ENCODE measurements at regions not wholly inside any gene's neighbourhood (a gene's known extent, or its start where the extent isn't known, plus 50 kb on each side); places are given as distances from the start of the nearest gene placed in this dataset.

- TF ChIP-seq CTCF (IDR thresholded peaks at IDR 0.05; ENCODE audit: control insufficient read depth, extremely low read depth, insufficient read depth): no peak
- DNase-seq (ENCODE audit: low read depth): no peak
- H3K4me3 ChIP-seq (ENCODE audit: low read depth, low read length): no peak overlapping the region
These were observed 182.2 kb upstream of the GSC start for GRCh38 chr14:94952097-94952496.

GRCh38 chr14:94946244-94946643, 176.3 kb upstream of the GSC start:
- H3K4me3 ChIP-seq (ENCODE audit: low read depth, low read length): no peak overlapping the region
- DNase-seq (ENCODE audit: low read depth): no peak
- no peak for TF ChIP-seq CTCF (IDR thresholded peaks at IDR 0.05; ENCODE audit: control insufficient read depth, extremely low read depth, insufficient read depth)

DNA sequence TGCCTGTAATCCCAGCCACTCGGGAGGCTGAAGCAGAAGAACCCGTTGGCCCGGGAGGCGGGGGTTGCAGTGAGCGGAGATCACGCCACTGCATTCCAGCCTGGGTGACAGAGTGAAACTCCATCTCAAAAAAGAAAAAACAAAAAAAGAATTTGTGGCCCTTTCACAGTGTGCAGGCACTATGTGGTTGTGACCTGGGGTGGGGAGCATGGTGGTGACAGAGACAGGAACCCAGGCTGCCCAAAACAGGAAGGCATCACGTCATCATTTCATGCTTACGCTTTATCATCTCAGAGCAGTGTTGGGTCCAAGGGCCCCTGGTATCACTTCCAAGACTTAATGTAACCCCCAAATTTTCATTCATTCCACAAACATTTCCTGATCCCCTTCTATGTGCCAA, 175.7 kb upstream of the GSC start:
- no peak for DNase-seq (ENCODE audit: low read depth)
- no peak overlapping the region for H3K4me3 ChIP-seq (ENCODE audit: low read depth, low read length)
- TF ChIP-seq CTCF (IDR thresholded peaks at IDR 0.05; ENCODE audit: control insufficient read depth, extremely low read depth, insufficient read depth): no peak

DNA sequence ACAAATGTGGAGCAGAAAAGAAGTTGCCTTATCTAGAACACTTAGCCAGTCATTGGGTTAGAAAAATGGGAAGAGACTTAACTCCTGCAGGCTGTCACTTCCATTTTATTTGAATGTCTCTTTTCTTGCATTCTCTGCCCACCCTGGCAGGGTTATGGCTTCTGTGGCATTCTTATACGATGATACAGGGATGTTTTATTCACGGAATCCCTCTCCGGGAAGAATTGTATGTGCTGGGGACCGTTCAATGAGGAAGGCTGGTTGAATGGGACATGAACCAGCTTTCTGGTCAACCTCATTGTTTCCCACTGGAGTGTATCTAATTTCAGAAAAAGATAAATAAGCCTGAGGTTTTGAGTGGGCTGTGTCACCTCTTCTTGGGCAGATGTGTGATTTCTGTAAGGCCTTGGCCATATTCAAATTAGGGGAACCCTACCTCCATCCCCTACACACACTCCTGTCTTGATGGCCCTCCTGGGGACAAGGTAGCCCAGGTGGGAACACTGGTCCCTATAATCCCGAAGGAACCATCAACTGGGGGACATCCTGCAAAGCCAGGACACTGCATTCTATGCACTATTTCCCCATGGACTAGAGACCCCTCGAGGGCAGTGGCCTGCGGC, 174.8 kb upstream of the GSC start:
- no peak for DNase-seq (ENCODE audit: low read depth)
- no peak overlapping the region for H3K4me3 ChIP-seq (ENCODE audit: low read depth, low read length)
- TF ChIP-seq CTCF (IDR thresholded peaks at IDR 0.05; ENCODE audit: control insufficient read depth, extremely low read depth, insufficient read depth): no peak

DNA sequence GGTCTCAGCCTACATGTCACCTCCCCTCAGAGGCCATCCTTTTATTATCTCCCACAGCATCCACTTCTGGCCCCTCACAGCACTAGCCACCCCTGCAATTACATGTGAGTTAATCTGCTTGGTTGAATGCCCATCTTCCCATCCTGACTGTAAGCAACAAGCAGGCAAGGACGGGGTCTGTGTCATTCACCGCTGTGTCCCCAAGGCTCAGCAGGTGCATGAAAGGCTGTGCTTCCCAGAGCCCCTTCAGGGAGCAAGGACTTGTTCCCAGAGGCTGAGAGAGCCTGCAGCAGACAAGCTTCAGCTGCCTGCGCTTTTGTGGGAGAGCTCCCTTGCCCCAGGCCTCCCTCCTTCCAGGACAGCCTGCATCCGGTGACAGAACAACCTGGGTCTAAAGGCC, 172.7 kb upstream of the GSC start:
- TF ChIP-seq CTCF (IDR thresholded peaks at IDR 0.05; ENCODE audit: control insufficient read depth, extremely low read depth, insufficient read depth): no peak
- H3K4me3 ChIP-seq (ENCODE audit: low read depth, low read length): no peak overlapping the region
- DNase-seq (ENCODE audit: low read depth): no peak

GRCh38 chr14:94941311-94941710, 171.4 kb upstream of the GSC start:
- H3K4me3 ChIP-seq (ENCODE audit: low read depth, low read length): no peak overlapping the region
- TF ChIP-seq CTCF (IDR thresholded peaks at IDR 0.05; ENCODE audit: control insufficient read depth, extremely low read depth, insufficient read depth): no peak
- no peak for DNase-seq (ENCODE audit: low read depth)

- TF ChIP-seq CTCF (IDR thresholded peaks at IDR 0.05; ENCODE audit: control insufficient read depth, extremely low read depth, insufficient read depth): no peak
- no peak overlapping the region for H3K4me3 ChIP-seq (ENCODE audit: low read depth, low read length)
- no peak for DNase-seq (ENCODE audit: low read depth)
These were observed 170.5 kb upstream of the GSC start for GRCh38 chr14:94940263-94940993.

All from LNCaP clone FGC (cell line).